ENCODE measurements at regions not wholly inside any gene's neighbourhood (a gene's known extent, or its start where the extent isn't known, plus 50 kb on each side); places are given as distances from the start of the nearest gene placed in this dataset.
"Not testable (repeated sequence)": the region's sequence is repeated elsewhere in the genome, so short reads cannot be mapped to it uniquely, and the experiment has no call there.

GRCh38 chr7:10646194-10646593, 327.5 kb upstream of the PHF14 start:
- FAIRE-seq: no peak
- Histone ChIP-seq H3K9me3 (ENCODE audit: control insufficient read depth, low read depth, low read length) (no peaks in the 10 kb centered on the region), H3K27ac (ENCODE audit: control insufficient read depth, insufficient read depth, low read length) (no peak overlapping the region), H4K20me1 (ENCODE audit: control insufficient read depth, extremely low read depth, insufficient read depth, low read length) (no peaks in the 10 kb centered on the region), H3K36me3 (ENCODE audit: control insufficient read depth in 2 of 2, extremely low read depth in 1 of 2, insufficient read depth in 2 of 2, low read length in 2 of 2) (no peaks in the 10 kb centered on the region), H3K79me2 (ENCODE audit: control insufficient read depth, insufficient read depth, low read length) (no peaks in the 10 kb centered on the region), H3K27me3 (ENCODE audit: control insufficient read depth, extremely low read depth, insufficient read depth, low read length) (no peaks in the 10 kb centered on the region), H3K4me3 (ENCODE audit: control insufficient read depth in 2 of 3, extremely low read depth in 1 of 3, insufficient read depth in 2 of 3, low read depth in 1 of 3, low read length in 3 of 3) (no peak overlapping the region), H3K9ac (ENCODE audit: control insufficient read depth, extremely low read depth, insufficient read depth, low read length) (no peak overlapping the region), H3K4me2 (ENCODE audit: control insufficient read depth, extremely low read depth, insufficient read depth, low read depth, low read length) (no peak overlapping the region), H3K9me1 (ENCODE audit: control insufficient read depth, extremely low read depth, insufficient read depth, low read length) (no peaks in the 10 kb centered on the region), H3K4me1 (ENCODE audit: control insufficient read depth, extremely low read depth, insufficient read depth, low read length) (no peaks in the 10 kb centered on the region), H2AFZ (ENCODE audit: control insufficient read depth, low read length) (no peak overlapping the region)
- dilution Hi-C loops (cut with MboI; ENCODE audit: extremely low pct_ligation_motif_present, low sequenced_read_pairs): no loop called here
- DNase-seq (ENCODE audit: low read depth, low spot score): no peak
- TF ChIP-seq EZH2 (IDR thresholded peaks at IDR 0.05; ENCODE audit: low read length): no peak
- no peak for TF ChIP-seq CTCF (optimal IDR thresholded peaks at IDR 0.05 in 1 of 3, IDR thresholded peaks at IDR 0.05 in 1 of 3, conservative IDR thresholded peaks at IDR 0.05 in 1 of 3; ENCODE audit: extremely low read depth in 1 of 3, insufficient read depth in 2 of 3, low read length in 3 of 3)

GRCh38 chr7:10648289-10648688, 325.4 kb upstream of the PHF14 start:
- DNase-seq (ENCODE audit: low read depth, low spot score) (no peak), FAIRE-seq (no peak)

GRCh38 chr7:10649120-10649519, 324.6 kb upstream of the PHF14 start:
- FAIRE-seq: not testable (repeated sequence)

More at GRCh38 chr7:10648289-10648688, 325.4 kb upstream of the PHF14 start:
- TF ChIP-seq CTCF (optimal IDR thresholded peaks at IDR 0.05 in 1 of 3, IDR thresholded peaks at IDR 0.05 in 1 of 3, conservative IDR thresholded peaks at IDR 0.05 in 1 of 3; ENCODE audit: extremely low read depth in 1 of 3, insufficient read depth in 2 of 3, low read length in 3 of 3) (no peak), EZH2 (IDR thresholded peaks at IDR 0.05; ENCODE audit: low read length) (no peak)
- Histone ChIP-seq H3K27me3 (ENCODE audit: control insufficient read depth, extremely low read depth, insufficient read depth, low read length) (no peaks in the 10 kb centered on the region), H3K4me2 (ENCODE audit: control insufficient read depth, extremely low read depth, insufficient read depth, low read depth, low read length) (no peak overlapping the region), H3K9me1 (ENCODE audit: control insufficient read depth, extremely low read depth, insufficient read depth, low read length) (no peaks in the 10 kb centered on the region), H3K36me3 (ENCODE audit: control insufficient read depth in 2 of 2, extremely low read depth in 1 of 2, insufficient read depth in 2 of 2, low read length in 2 of 2) (no peaks in the 10 kb centered on the region), H3K4me3 (ENCODE audit: control insufficient read depth in 2 of 3, extremely low read depth in 1 of 3, insufficient read depth in 2 of 3, low read depth in 1 of 3, low read length in 3 of 3) (no peak overlapping the region), H3K9ac (ENCODE audit: control insufficient read depth, extremely low read depth, insufficient read depth, low read length) (no peak overlapping the region), H3K27ac (ENCODE audit: control insufficient read depth, insufficient read depth, low read length) (no peak overlapping the region), H4K20me1 (ENCODE audit: control insufficient read depth, extremely low read depth, insufficient read depth, low read length) (no peaks in the 10 kb centered on the region), H2AFZ (ENCODE audit: control insufficient read depth, low read length) (no peak overlapping the region), H3K79me2 (ENCODE audit: control insufficient read depth, insufficient read depth, low read length) (no peaks in the 10 kb centered on the region), H3K4me1 (ENCODE audit: control insufficient read depth, extremely low read depth, insufficient read depth, low read length) (no peaks in the 10 kb centered on the region), H3K9me3 (ENCODE audit: control insufficient read depth, low read depth, low read length) (no peaks in the 10 kb centered on the region)
- dilution Hi-C loops (cut with MboI; ENCODE audit: extremely low pct_ligation_motif_present, low sequenced_read_pairs): no loop called here

More at GRCh38 chr7:10649120-10649519, 324.6 kb upstream of the PHF14 start:
- H3K79me2 ChIP-seq (ENCODE audit: control insufficient read depth, insufficient read depth, low read length); DNase-seq (ENCODE audit: low read depth, low spot score); H3K9me3 ChIP-seq (ENCODE audit: control insufficient read depth, low read depth, low read length); H3K4me2 ChIP-seq (ENCODE audit: control insufficient read depth, extremely low read depth, insufficient read depth, low read depth, low read length); H2AFZ ChIP-seq (ENCODE audit: control insufficient read depth, low read length); H3K4me3 ChIP-seq (ENCODE audit: control insufficient read depth in 2 of 3, extremely low read depth in 1 of 3, insufficient read depth in 2 of 3, low read depth in 1 of 3, low read length in 3 of 3); dilution Hi-C loops (cut with MboI; ENCODE audit: extremely low pct_ligation_motif_present, low sequenced_read_pairs); H3K27me3 ChIP-seq (ENCODE audit: control insufficient read depth, extremely low read depth, insufficient read depth, low read length); H4K20me1 ChIP-seq (ENCODE audit: control insufficient read depth, extremely low read depth, insufficient read depth, low read length); H3K9me1 ChIP-seq (ENCODE audit: control insufficient read depth, extremely low read depth, insufficient read depth, low read length); H3K27ac ChIP-seq (ENCODE audit: control insufficient read depth, insufficient read depth, low read length); H3K4me1 ChIP-seq (ENCODE audit: control insufficient read depth, extremely low read depth, insufficient read depth, low read length); H3K9ac ChIP-seq (ENCODE audit: control insufficient read depth, extremely low read depth, insufficient read depth, low read length); H3K36me3 ChIP-seq (ENCODE audit: control insufficient read depth in 2 of 2, extremely low read depth in 1 of 2, insufficient read depth in 2 of 2, low read length in 2 of 2): not testable (repeated sequence)

All from keratinocyte (primary cell).